ENCODE measurements at regions not wholly inside any gene's neighbourhood (a gene's known extent, or its start where the extent isn't known, plus 50 kb on each side); places are given as distances from the start of the nearest gene placed in this dataset.

GRCh38 chr9:129316281-129317030 lies 138.4 kb upstream of the IER5L start:
- POLR2A ChIA-PET (ENCODE audit: low non-redundant PET), result no interaction called here

GRCh38 chr9:129313331-129313955 lies 135.4 kb upstream of the IER5L start:
- BruUV-seq (replicated peaks), result no TSS peak
- ChIA-PET CTCF (no interaction called here), POLR2A (ENCODE audit: low non-redundant PET) (no interaction called here)
- H3K27ac ChIP-seq (ENCODE audit: low read depth, low read length, poor library complexity, severe bottlenecking), result no peak overlapping the region
- no peaks in the 10 kb centered on the region for H3K4me1 ChIP-seq (ENCODE audit: insufficient read depth, low read length, poor library complexity, severe bottlenecking)
- intact Hi-C loops (cut with micrococcal nuclease; ENCODE audit: unreplicated experiment), result no loop called here
- no peak overlapping the region for H3K4me3 ChIP-seq (ENCODE audit: low read depth, low read length, poor library complexity, severe bottlenecking)
- DNase-seq (ENCODE audit: low spot score), result no peak
- no peak for TF ChIP-seq EZH2 (IDR thresholded peaks at IDR 0.05; ENCODE audit: borderline replicate concordance, low read depth, low read length, poor library complexity, severe bottlenecking)
- no peak for TF ChIP-seq CTCF (conservative IDR thresholded peaks at IDR 0.05; ENCODE audit: low read depth, low read length)
- H3K36me3 ChIP-seq (ENCODE audit: insufficient read depth, low read length, poor library complexity, severe bottlenecking), result no peaks in the 10 kb centered on the region
- no peaks in the 10 kb centered on the region for H3K27me3 ChIP-seq (replicated peaks; ENCODE audit: insufficient read depth, low read depth, low read length, poor library complexity)
- no peaks in the 10 kb centered on the region for H3K9me3 ChIP-seq (ENCODE audit: low read depth, low read length, poor library complexity, severe bottlenecking)

More at GRCh38 chr9:129316281-129317030, 138.4 kb upstream of the IER5L start:
- intact Hi-C loops (cut with micrococcal nuclease; ENCODE audit: unreplicated experiment), result no loop called here
- Histone ChIP-seq H3K4me1 (ENCODE audit: insufficient read depth, low read length, poor library complexity, severe bottlenecking) (peaks cover 27% of the 10 kb centered on the region), H3K9me3 (ENCODE audit: low read depth, low read length, poor library complexity, severe bottlenecking) (no peaks in the 10 kb centered on the region), H3K4me3 (ENCODE audit: low read depth, low read length, poor library complexity, severe bottlenecking) (no peak overlapping the region), H3K27me3 (replicated peaks; ENCODE audit: insufficient read depth, low read depth, low read length, poor library complexity) (no peaks in the 10 kb centered on the region), H3K27ac (ENCODE audit: low read depth, low read length, poor library complexity, severe bottlenecking) (no peak overlapping the region), H3K36me3 (ENCODE audit: insufficient read depth, low read length, poor library complexity, severe bottlenecking) (no peaks in the 10 kb centered on the region)
- DNase-seq (ENCODE audit: low spot score), result no peak
- CTCF ChIA-PET, result no interaction called here
- TF ChIP-seq EZH2 (IDR thresholded peaks at IDR 0.05; ENCODE audit: borderline replicate concordance, low read depth, low read length, poor library complexity, severe bottlenecking) (no peak), CTCF (conservative IDR thresholded peaks at IDR 0.05; ENCODE audit: low read depth, low read length) (no peak)
- BruUV-seq (replicated peaks), result no TSS peak

- no TSS peak for BruUV-seq (replicated peaks)
- no peaks in the 10 kb centered on the region for H3K4me1 ChIP-seq (ENCODE audit: insufficient read depth, low read length, poor library complexity, severe bottlenecking)
- no peaks in the 10 kb centered on the region for H3K9me3 ChIP-seq (ENCODE audit: low read depth, low read length, poor library complexity, severe bottlenecking)
- no peaks in the 10 kb centered on the region for H3K27me3 ChIP-seq (replicated peaks; ENCODE audit: insufficient read depth, low read depth, low read length, poor library complexity)
- no peak overlapping the region for H3K4me3 ChIP-seq (ENCODE audit: low read depth, low read length, poor library complexity, severe bottlenecking)
- no peaks in the 10 kb centered on the region for H3K36me3 ChIP-seq (ENCODE audit: insufficient read depth, low read length, poor library complexity, severe bottlenecking)
- intact Hi-C loops (cut with micrococcal nuclease; ENCODE audit: unreplicated experiment), result no loop called here
- no peak for DNase-seq (ENCODE audit: low spot score)
- ChIA-PET POLR2A (ENCODE audit: low non-redundant PET) (no interaction called here), CTCF (no interaction called here)
- H3K27ac ChIP-seq (ENCODE audit: low read depth, low read length, poor library complexity, severe bottlenecking), result no peak overlapping the region
- TF ChIP-seq CTCF (conservative IDR thresholded peaks at IDR 0.05; ENCODE audit: low read depth, low read length) (no peak), EZH2 (IDR thresholded peaks at IDR 0.05; ENCODE audit: borderline replicate concordance, low read depth, low read length, poor library complexity, severe bottlenecking) (no peak)
Measured at GRCh38 chr9:129312251-129313122, 134.4 kb upstream of the IER5L start.
